GM19023 (cell line): ENCODE measurements at regions not wholly inside any gene's neighbourhood (a gene's known extent, or its start where the extent isn't known, plus 50 kb on each side); places are given as distances from the start of the nearest gene placed in this dataset.
A peak's percentile ranks its signal among the peaks of the same experiment; 100 is the strongest.

Experiments
- ATAC-seq: cut with Tn5 transposase; IDR thresholded peaks from one replicate; pipeline ENCODE4 v1.9.1; 2021; ENCODE audit warnings: mild to moderate bottlenecking, moderate library complexity; ENCODE audit not compliant: unreplicated experiment

DNA sequence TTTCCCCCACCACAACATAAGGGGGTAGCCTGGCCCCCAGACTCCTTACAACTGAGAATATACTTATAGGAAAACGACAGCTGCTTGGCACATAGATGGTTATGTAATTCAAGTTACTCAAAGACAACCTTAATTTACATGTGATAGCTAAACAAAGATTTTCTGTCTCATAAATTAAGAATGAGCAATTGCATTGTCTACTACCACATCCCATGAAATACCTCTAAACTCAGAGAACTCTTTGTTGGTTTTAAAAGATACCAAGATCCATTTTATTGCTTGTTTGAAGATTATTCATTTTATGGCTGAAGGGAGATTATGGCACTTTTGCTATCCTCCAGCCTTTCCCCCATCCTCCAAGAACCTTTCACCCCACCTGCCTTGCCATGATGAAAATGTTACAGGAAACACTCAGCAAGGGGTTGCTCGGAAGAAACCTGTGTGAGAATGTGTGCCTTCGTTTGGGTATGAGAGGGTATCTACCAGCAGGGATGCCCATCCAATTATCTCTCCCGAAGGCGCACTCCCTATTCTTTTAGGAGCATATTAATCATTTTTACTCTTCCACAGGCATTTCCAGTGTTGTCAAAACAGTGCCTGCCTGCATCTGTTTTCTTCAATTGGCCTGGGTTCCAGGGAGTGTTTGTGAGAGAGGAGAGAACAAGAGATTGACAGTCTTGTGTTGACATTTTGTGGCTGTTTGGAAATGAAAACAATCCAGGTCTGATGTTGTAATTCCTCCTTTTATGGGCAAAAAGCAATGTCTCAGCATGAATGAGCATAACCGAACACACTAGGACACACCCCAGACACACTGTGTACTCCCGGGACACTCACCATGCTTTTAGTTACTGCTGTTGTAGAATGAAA lies 208.0 kb upstream of the ANKRD55 start:
- ATAC-seq, result no peak

DNA sequence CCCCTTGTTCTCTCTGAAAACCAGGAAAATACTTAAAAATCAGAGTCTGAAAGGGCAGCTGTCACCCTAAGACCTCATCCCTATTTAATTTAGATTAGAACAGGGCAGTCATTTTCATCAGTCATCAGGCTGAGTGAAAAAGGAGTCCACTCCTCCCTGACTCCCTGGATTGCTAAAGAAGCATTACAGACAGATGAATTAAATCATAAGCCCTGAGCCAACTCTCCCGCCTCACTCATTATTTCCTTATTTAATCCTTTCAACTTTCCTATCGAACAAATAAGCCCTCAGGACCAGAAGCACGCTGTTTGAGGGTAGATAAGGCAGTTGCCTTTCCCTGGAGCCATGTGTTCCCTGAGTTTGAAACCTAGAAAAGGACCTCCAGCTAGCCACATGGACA lies 201.9 kb upstream of the ANKRD55 start:
- no peak for ATAC-seq

DNA sequence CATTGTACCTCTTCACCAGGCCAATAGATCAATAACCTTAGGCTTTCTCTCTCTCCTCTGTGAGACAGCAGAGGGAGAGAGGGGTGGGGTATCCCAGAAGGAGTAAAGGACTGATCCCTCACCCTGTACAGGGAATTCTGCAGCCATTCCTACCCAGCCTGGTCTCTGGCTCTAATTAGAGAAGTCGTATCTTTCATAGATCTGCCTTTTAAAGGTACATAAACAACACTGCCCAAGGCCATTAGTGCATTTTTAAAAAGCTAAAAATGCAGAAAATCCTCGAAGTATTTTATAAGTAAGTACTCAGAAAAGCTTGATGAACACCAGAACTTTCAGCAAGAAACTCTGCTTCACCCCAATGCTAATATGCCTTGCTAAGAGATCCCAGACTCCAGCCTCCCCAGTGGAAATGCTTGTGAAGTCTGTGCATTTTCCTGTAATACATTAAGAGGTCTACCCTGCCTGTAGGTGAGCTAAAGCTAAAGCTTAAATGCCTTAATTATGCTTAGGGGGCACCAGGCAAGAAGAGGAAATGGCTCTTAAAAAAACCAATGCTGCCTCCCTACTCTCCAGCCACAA lies 200.0 kb upstream of the ANKRD55 start:
- ATAC-seq, result no peak

DNA sequence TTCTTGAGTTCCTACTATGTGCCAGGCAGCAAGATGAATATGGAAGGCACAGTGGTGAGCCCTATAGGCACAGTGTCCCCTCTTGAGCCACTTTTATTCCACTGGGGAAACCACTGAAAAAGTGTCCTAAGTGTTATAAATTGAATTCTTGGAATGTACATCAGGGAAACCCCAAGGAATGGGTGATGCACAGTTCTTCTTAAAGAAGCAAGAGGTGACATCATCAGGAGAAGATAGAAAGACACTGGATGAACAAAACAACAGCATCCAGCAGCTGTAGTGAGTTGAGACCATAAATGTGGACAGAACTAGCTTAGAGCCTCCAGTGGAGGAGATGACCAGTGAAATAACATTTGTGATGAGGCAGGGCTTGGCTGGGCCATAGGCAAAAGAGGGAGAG lies 199.2 kb upstream of the ANKRD55 start:
- ATAC-seq, result no peak

DNA sequence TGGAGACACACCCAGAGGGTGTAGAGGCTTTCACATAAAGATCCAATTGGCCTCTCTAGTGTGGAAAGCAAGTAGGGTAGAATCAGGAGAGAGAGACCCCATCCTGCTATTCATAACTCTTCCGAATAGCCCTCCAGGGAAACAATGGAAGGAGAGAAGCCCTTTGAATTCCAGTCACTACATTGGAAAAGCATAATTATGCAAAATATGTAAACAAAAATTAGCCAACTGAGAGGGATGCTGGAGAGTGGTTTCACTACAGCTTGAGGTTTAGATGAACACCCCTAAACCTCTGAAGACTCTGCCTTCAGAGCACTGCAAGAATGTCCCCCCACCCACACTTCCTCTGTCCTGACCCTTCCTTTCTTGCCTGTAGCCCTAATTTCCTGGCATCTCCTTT lies 197.3 kb upstream of the ANKRD55 start:
- ATAC-seq, result no peak

DNA sequence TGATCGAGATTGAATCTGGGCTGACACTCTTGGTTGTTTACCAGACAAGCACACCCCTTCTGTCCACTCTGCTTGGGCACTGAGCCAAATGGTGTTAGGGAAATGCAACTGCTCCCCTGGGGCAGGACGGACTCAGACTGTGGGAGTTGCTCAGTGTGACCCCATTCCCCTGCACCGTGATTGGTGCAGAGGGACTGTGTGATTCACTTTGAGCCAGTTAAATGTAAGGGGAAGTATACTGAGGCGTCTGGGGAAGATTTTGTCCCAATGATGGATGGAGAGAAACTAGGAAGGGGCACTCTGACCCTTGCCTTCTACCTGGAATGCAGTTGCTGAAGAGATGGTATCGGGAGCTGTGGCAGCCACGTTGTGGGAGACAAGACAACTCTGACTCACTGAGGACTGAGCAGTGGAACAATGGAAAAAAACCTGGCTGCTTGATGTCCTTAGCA lies 196.0 kb upstream of the ANKRD55 start:
- ATAC-seq, result no peak

DNA sequence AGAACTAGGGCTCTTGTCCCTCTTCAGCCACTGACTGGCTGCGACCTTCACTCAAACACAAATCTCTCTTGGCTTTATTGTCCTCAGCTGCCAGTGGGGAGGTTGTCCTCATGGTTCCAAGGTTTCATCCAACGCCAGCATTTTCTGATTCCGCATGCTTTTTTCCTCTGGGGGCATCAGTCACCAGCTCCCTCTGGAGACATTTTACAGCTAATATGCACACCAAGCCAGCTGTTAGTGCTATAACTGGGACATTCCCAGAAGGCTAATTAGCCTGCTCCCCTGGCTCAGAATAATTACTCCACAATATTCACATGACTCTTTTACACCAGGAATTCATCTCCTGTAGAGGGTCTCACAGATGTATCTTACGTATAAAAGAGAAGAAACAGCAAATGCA lies 193.6 kb upstream of the ANKRD55 start:
- ATAC-seq, result no peak

DNA sequence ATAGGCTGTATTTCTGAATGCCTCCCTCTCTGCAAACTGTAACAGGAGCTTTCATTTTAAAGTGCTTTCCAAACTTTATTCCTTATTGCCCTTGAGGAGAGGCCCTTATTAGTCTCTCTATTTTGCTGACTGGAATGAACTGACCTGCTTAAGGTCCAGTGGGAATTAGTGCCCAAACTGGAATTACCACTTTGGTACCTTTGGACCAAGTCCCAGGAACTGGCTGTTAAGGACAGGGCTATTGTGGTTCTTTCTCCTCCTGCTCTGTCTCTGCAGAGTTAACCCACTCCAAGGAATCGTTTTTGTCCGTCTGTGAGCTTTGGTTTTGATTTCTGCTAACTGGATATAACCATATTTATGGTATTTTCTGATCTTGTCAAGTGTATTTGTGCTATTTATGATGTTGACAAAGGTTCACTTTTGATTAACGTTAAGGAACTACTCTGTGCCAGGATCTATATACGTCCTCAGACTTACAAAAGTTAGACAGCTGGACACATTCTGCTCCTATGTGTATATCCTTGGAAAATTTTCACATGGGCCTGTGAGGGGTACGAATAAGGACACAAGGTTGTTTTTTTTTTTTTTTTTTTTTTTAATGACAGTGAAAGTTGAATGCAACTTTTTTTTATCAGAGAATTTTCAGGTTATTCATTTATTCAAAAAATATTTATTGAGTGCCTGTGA lies 189.1 kb upstream of the ANKRD55 start:
- ATAC-seq, result no peak

DNA sequence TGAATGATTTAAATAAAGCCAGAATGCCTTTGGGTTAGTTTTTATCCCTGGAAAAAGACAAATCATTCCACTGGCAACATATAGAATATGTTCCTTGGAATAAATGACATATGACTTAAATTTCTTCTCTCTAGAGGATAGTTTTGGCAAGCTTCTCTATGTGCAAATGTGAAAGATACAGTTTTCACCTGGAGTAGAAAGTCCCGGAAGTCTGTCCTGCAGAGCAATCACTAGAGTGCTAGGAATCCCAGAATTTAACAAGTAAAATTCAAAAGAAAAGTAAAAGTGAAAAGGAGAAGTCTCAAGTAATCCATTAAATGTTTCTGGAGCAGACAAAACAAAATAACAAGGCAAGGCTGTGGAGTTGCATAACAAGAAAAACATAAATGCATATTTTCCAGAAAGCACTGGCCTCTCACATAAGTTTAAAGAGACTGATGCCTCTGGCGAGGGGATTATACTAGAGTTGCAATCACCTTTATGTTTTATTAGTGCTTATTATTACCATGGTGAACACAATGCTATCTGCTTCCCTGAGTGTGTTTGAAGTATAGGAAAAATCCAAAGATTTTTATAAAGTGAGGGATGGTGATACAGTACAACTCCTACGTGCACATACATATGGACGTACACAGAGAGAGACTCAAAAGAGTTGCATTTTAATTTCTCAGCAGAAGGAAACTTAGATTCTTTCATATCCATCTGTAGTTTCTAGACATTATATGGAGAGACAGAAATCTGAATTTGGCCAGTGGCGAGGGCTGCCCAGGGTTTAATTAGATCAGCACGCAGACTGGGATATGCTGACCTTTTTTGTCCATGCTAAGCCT lies 188.3 kb upstream of the ANKRD55 start:
- no peak for ATAC-seq

DNA sequence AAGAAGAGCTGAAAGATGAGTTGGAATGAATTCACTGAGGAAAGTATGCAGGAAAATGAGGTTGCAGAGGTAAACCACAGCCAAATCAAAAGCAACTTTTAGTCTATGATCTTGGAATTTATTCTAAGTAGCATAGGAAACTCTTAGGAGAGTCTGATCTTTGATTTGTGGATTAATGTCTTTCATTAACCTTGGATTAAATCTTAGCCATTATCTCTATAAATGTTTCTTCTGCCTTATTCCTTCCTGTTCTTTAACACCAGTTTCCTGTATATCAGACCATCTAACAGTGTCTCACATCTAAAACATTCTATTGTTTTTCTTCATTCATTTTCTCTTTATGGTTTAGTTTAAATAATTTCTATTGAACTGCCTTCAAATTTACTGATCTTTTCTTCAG lies 187.2 kb upstream of the ANKRD55 start:
- ATAC-seq, result no peak

DNA sequence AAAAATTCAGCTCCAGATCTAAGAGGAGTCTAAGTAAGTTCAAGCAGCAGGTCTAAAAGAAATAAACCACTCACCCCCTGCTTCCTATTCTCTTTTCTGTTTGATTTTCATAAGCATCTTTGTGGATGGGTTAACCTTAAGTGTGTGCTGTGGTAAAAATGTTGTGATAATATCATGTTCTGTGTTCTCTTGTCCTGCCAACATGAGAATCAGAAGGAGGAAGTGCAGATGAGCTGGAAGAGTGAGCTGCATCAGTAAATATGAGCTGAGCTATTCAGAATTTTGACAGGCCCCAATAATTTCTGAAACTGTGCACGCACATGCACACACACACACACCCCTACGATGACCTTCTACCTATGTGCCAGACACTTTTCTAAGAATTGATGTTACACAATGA lies 186.5 kb upstream of the ANKRD55 start:
- no peak for ATAC-seq

DNA sequence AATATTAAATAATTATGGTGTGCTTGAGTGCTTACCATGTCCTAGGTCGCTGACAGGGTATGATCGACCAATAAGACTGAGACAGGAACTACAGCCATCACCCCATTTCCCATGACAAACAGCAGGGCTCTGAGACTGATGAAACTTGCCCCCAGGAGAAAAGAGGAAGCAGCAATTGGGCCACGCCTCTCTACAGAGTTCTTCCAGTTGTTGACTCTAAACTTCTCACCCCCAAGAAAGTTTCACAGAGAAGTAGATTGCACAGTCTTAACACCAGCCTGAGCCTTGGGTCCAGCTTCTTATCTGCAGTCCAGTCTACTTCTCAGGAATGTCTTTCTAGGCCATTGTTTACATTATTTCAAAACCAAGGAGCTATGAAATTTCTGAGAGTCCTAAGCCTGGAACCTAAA lies 182.2 kb upstream of the ANKRD55 start:
- ATAC-seq, result peak; percentile 87

DNA sequence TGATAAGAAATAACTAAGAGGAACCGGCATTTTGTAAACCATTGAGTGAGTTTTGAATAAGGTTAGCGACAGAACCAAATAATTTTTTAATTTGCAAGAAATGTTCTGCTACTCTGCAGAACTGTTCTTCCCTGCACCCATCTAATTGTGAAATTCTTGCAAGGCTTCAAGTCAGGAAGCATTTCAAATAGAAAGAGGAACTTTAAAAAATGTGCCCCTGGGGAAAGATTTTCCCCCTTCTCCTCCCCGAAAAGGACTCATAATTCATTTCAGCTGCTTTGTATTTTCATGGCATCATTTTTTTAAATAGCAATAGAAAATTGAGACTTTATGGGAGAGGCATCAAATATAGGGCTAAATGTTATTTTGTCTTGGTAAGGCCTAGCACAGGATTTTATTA lies 180.9 kb upstream of the ANKRD55 start:
- no peak for ATAC-seq

DNA sequence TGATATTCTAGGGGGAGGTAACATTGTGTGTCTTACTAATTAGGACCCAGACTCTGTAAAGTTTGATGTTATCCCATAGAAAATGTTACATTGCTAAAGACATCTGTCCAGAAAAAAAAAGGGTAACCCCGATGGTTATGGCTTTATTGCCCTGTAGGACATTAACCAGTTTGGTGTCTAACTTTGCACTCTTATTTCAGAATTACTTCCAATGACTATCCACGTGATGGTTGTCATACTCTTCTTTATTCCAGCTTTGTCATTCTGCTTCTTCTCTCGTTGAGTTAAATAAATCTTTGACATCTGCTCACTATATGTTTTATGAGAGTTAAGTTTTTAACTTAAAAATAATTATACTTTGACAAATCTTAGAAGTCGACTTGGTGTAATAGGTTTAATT lies 180.4 kb upstream of the ANKRD55 start:
- ATAC-seq, result no peak

DNA sequence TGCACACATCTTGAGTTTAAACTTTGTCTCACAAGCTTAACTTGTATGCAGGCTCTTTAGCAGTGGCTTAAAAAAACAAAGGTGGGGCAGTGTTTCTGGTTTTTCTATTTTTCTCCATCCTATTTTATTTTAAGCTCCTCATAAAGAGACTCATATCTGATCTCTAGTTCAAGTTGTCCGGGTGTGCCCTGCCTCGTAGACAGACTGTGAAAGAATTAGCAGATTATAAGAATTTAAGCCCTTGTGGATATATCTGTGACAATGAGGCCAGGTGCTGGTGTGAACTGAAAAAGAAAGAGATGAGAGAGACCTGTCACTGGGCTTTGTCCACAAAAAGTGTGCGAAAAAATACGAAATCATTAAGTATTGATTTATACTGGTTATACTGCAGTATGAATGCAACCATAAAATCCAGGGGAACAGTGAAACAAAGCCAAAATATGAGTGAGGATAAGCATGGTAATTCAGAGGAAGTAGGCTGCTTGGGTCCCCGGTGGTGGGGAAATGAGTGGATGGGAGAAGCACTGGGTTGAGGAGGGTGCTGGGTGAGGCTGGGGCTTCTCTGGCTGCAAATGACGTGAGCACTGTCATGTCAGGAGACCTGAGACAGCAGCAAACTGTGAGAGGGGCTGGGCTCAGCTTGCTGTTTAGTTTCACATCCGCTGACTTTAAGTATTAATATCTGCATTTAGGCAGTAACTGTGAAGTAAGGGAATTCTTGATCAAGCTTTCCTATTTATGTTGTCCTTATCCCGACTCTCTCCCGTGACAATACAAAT lies 179.7 kb upstream of the ANKRD55 start:
- ATAC-seq, result peak; percentile 86

DNA sequence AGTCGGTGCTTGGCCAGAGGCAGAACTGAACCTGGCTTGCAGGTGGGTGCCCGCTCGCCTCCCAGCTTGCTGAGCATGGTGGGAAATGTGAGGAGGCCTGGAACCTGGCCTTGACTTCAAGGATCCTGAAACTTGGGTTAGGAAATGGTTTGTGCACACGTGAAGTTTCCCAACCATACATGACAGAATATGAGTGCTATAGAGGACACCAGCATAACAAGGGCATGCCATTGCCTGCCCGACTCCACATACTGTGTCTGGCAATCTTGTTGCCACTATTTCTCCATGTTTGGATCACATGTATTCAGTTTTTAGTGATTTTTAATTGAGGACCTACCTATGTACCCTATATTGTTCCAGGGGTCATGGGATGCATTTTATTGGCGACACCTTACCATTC lies 177.6 kb upstream of the ANKRD55 start:
- ATAC-seq, result no peak

DNA sequence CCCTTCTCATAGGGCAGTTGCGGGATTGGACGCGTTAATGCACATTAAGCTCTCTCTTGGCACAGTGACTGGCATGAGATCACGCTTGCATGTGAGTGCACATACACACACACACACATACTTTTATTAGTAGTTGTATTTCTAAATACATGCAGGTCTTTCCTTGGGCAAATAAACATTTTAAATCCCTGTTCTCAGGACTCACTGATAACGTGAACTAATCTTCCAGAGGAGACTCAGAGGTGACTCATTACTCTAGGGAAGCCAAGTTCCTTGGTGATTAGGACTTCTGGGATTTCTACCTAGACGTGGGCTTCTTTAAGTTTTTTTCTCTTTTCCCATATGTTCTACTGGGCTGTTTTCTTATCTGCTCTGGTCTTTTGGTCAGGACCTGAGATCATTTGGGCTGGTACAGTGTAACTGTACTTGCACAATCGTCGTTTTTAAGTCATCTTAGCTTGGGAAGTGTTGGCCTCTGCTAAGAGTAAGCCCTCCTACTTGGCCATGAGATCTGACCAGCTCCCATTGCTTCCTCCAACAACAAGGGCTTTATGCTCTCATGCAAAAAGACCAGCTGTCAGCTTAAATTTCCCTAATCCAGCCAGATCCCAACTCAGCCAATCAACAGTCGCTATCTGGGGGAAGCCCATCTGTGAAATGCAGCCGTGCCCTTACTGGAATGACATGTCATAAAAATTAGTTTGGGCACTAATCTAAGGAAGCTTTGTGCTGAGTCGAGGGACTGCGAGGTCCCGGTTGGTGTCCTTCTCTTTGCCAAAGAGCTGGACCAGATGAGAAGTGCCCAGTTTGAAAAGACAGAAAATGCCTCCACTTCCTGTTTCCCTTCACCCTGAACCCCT lies 176.4 kb upstream of the ANKRD55 start:
- no peak for ATAC-seq

DNA sequence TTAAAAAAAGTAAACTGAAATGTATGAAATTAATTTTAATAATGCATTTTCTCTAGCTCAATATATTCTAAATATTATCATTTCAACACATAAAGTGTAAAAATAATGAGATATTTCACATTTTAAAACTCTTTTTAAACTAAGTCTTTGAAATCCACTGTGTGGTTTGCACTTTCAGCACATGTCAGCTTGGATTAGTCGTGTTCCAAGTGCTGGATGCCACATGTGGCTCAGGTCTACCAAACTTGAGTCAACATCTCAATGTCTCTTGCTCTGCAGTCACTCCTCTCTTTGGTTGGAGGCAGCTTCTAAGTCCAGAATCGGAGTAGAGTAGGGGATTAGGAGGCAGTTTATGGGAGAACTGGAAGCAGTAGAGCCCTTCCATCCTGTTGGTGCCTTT lies 173.7 kb upstream of the ANKRD55 start:
- ATAC-seq, result no peak

DNA sequence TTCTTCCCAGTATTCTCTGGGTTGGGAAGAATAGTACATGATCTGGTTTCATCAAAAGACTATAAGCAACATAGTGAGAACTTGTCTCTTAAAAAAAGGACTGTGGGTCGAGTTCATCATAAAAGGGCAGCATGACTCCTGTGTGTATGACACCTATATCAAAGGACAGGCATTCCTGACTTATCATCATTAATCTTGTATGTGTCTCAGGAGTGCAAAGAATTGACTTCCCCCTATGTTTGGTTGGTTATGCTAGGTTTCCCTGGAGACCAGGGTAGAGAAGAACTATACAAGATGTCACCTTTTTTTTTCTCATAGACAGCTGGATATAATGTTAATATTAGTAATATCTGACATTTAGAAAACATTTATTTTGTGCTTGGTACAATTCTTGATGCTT lies 173.1 kb upstream of the ANKRD55 start:
- ATAC-seq, result no peak
